Suppressor macrophage (primary cell): ENCODE measurements at regions not wholly inside any gene's neighbourhood (a gene's known extent, or its start where the extent isn't known, plus 50 kb on each side); places are given as distances from the start of the nearest gene placed in this dataset.
"Not testable (repeated sequence)": the region's sequence is repeated elsewhere in the genome, so short reads cannot be mapped to it uniquely, and the experiment has no call there.

Experiments used
- DNase-seq, 4 experiments: peaks; one replicate each; pipeline ENCODE4 v3.0.0-alpha.2; 2020 to 2022

- no peak for DNase-seq
These were observed 77.4 kb upstream of the TMPRSS2 start for GRCh38 chr21:41585199-41585994.

- DNase-seq, result no peak
These were observed 76.7 kb upstream of the TMPRSS2 start for GRCh38 chr21:41584603-41585176.

- no peak for DNase-seq
These were observed 75.4 kb upstream of the TMPRSS2 start for GRCh38 chr21:41583274-41583790.

GRCh38 chr21:41582866-41583265, 74.9 kb upstream of the TMPRSS2 start:
- DNase-seq, result no peak

- DNase-seq, result no peak
These were observed 74.4 kb upstream of the TMPRSS2 start for GRCh38 chr21:41582298-41582840.

- no peak for DNase-seq
These were observed 73.8 kb upstream of the TMPRSS2 start for GRCh38 chr21:41581592-41582228.

GRCh38 chr21:41580758-41581554, 73.0 kb upstream of the TMPRSS2 start:
- no peak for DNase-seq

GRCh38 chr21:41579692-41580091, 71.7 kb upstream of the TMPRSS2 start:
- DNase-seq, result no peak

GRCh38 chr21:41578716-41579115, 70.8 kb upstream of the TMPRSS2 start:
- DNase-seq, result peak in 2 of 4 experiments; percentile 32 to 54

GRCh38 chr21:41578083-41578482, 70.1 kb upstream of the TMPRSS2 start:
- DNase-seq, result no peak

- DNase-seq, result peak in 1 of 4 experiments; percentile 14
These were observed 68.2 kb upstream of the TMPRSS2 start for GRCh38 chr21:41576013-41576615.

GRCh38 chr21:41573902-41574690, 66.1 kb upstream of the TMPRSS2 start:
- no peak for DNase-seq

- no peak for DNase-seq
These were observed 64.1 kb upstream of the TMPRSS2 start for GRCh38 chr21:41571938-41572510.

- DNase-seq, result no peak
These were observed 62.9 kb upstream of the TMPRSS2 start for GRCh38 chr21:41570791-41571355.

- no peak for DNase-seq
These were observed 60.8 kb upstream of the TMPRSS2 start for GRCh38 chr21:41568606-41569385.

- no peak for DNase-seq
These were observed 60.0 kb upstream of the TMPRSS2 start for GRCh38 chr21:41567901-41568510.

- DNase-seq, result not testable (repeated sequence)
These were observed 59.3 kb upstream of the TMPRSS2 start for GRCh38 chr21:41567237-41567636.

- no peak for DNase-seq
These were observed 58.6 kb upstream of the TMPRSS2 start for GRCh38 chr21:41566500-41567014.

GRCh38 chr21:41565550-41565949, 57.6 kb upstream of the TMPRSS2 start:
- DNase-seq, result no peak
